Transverse colon (tissue), 4 donors: ENCODE measurements at regions not wholly inside any gene's neighbourhood (a gene's known extent, or its start where the extent isn't known, plus 50 kb on each side); places are given as distances from the start of the nearest gene placed in this dataset.

ENCODE experiments used
- DNase-seq: peaks from one replicate; pipeline ENCODE4 v3.0.0-alpha.2; 2019
- H3K27ac ChIP-seq, 4 donors: fragments of 200-600 bp; sonication (generic); 2 replicates each; pipeline ENCODE4 v1.5.1; 2016 to 2018; ENCODE audit warnings: inconsistent platforms in 4 of 4
- H3K27me3 ChIP-seq: fragments of 200-600 bp; sonication (generic); 2 replicates; pipeline ENCODE4 v1.5.1; 2017; ENCODE audit warnings: inconsistent platforms
- H3K36me3 ChIP-seq, 4 donors: fragments of 200-600 bp; sonication (generic); 2 replicates each; pipeline ENCODE4 v1.5.1; 2017 to 2019; ENCODE audit warnings: inconsistent platforms in 4 of 4
- H3K4me1 ChIP-seq, 4 donors: fragments of 200-600 bp; sonication (generic); 2 replicates each; pipeline ENCODE4 v1.5.1; 2017 to 2020; ENCODE audit warnings: inconsistent platforms in 4 of 4
- H3K4me3 ChIP-seq, 4 donors: fragments of 200-600 bp; sonication (generic); 1 replicate in 1 of 4; 2 replicates in 3 of 4; pipeline versions ENCODE4 v1.5.1 to v1.6.1; 2017 to 2019; ENCODE audit warnings: inconsistent platforms in 4 of 4
- H3K9me3 ChIP-seq, 2 donors: fragments of 200-600 bp; sonication (generic); 2 replicates each; pipeline ENCODE4 v1.5.1; 2017 to 2019; ENCODE audit warnings: inconsistent platforms in 2 of 2
- CTCF ChIP-seq, 5 experiments: fragments of 200-600 bp in 3 of 5; fragments of 450-650 bp in 2 of 5; sonication (generic) in 3 of 5; IDR thresholded peaks; 1 replicate in 2 of 5; 2 replicates in 3 of 5; pipeline ENCODE4 v1.5.1; 2016 to 2017; ENCODE audit warnings: antibody characterized with exemption in 5 of 5, inconsistent platforms in 3 of 5, mild to moderate bottlenecking in 2 of 5, moderate library complexity in 1 of 5
- EP300 ChIP-seq: sonication (generic); formaldehyde crosslinking; IDR thresholded peaks from one replicate; pipeline ENCODE4 v1.6.1; 2017; ENCODE audit warnings: antibody characterized with exemption, low read depth
- POLR2A ChIP-seq: fragments of 450-650 bp; IDR thresholded peaks from one replicate; pipeline ENCODE4 v1.6.1; 2016; ENCODE audit warnings: antibody characterized with exemption, mild to moderate bottlenecking, moderate library complexity
- POLR2AphosphoS5 ChIP-seq, 3 donors: sonication (generic); formaldehyde crosslinking; IDR thresholded peaks; one replicate each; pipeline ENCODE4 v1.6.1; 2016; ENCODE audit warnings: antibody characterized with exemption in 3 of 3
- WGBS, 2 donors: methylation state at CpG; one replicate each; pipeline ENCODE4 v1.1.5; 2018; ENCODE audit warnings: low coverage in 1 of 2; 5-methylcytosine and 5-hydroxymethylcytosine counted together
- in situ Hi-C, 4 donors: fragments of 200-750 bp; cut with MboI; loops; one replicate each; pipeline versions ENCODE4 v1.15.0 to v1.15.1; 2017; ENCODE audit warnings: low sequenced_read_pairs in 3 of 4, low pct_ligation_motif_present in 1 of 4, low pct_unique_long_range_greater_than_20kb in 1 of 4
- intact Hi-C: fragments of 100-400 bp; cut with DNase I; formaldehyde crosslinking; loops from one replicate; pipeline ENCODE4 v1.15.1; 2023; ENCODE audit warnings: low total_unique reads

GRCh38 chr15:88388686-88389085, 78.5 kb downstream of the MRPL46 start:
- in situ Hi-C loops (no loop called here), intact Hi-C loops (no loop called here)
- Histone ChIP-seq H3K9me3 (no peaks in the 10 kb centered on the region), H3K36me3 (no peaks in the 10 kb centered on the region), H3K4me1 (peaks cover 0 to under 1% (median 0%) of the 10 kb centered on the region in 4 donors), H3K27me3 (no peaks in the 10 kb centered on the region), H3K4me3 (no peak overlapping the region), H3K27ac (no peak overlapping the region)
- 17 to 25% methylated on average over 1 to 3 of the region's 3 CpGs for WGBS, 2 donors
- no peak for TF ChIP-seq POLR2A
- no peak for DNase-seq

- H3K36me3 ChIP-seq: no peaks in the 10 kb centered on the region
- no peaks in the 10 kb centered on the region for H3K9me3 ChIP-seq
- no peaks in the 10 kb centered on the region for H3K4me1 ChIP-seq
- TF ChIP-seq POLR2A (no peak), CTCF (IDR thresholded peaks at IDR 0.05) (no peak), EP300 (no peak), POLR2AphosphoS5 (IDR thresholded peaks at IDR 0.05) (no peak)
- no peak overlapping the region for H3K4me3 ChIP-seq
- WGBS, 2 donors: 26% methylated on average over 2 of the region's 2 CpGs
- no peaks in the 10 kb centered on the region for H3K27me3 ChIP-seq
- intact Hi-C loops (no loop called here), in situ Hi-C loops (no loop called here)
- H3K27ac ChIP-seq: no peak overlapping the region
- DNase-seq: no peak
Observed at GRCh38 chr15:88385078-88385700, 82.0 kb downstream of the MRPL46 start.

GRCh38 chr15:88383354-88383753, 83.8 kb downstream of the MRPL46 start:
- H3K4me3 ChIP-seq: no peak overlapping the region
- no peaks in the 10 kb centered on the region for H3K27me3 ChIP-seq
- no peak overlapping the region for H3K27ac ChIP-seq
- TF ChIP-seq POLR2A (no peak), POLR2AphosphoS5 (IDR thresholded peaks at IDR 0.05) (no peak), CTCF (IDR thresholded peaks at IDR 0.05) (no peak), EP300 (no peak)
- intact Hi-C loops: no loop called here
- DNase-seq: no peak
- H3K4me1 ChIP-seq: no peaks in the 10 kb centered on the region
- WGBS, 2 donors: 82% methylated on average over 1 of the region's 1 CpG; no CpG with 5 or more reads in 1 of the 2 donors
- in situ Hi-C loops: no loop called here
- no peaks in the 10 kb centered on the region for H3K9me3 ChIP-seq
- no peaks in the 10 kb centered on the region for H3K36me3 ChIP-seq

GRCh38 chr15:88382482-88382983, 84.7 kb downstream of the MRPL46 start:
- no peaks in the 10 kb centered on the region for H3K4me1 ChIP-seq
- DNase-seq: no peak
- TF ChIP-seq EP300 (no peak), POLR2A (no peak), POLR2AphosphoS5 (IDR thresholded peaks at IDR 0.05) (no peak), CTCF (IDR thresholded peaks at IDR 0.05) (no peak)
- H3K27me3 ChIP-seq: no peaks in the 10 kb centered on the region
- 21 to 45% methylated on average over 3 to 5 of the region's 5 CpGs for WGBS, 2 donors
- H3K36me3 ChIP-seq: no peaks in the 10 kb centered on the region
- H3K27ac ChIP-seq: no peak overlapping the region
- intact Hi-C loops (no loop called here), in situ Hi-C loops (no loop called here)
- no peak overlapping the region for H3K4me3 ChIP-seq
- no peaks in the 10 kb centered on the region for H3K9me3 ChIP-seq

GRCh38 chr15:88378188-88378637, 89.0 kb downstream of the MRPL46 start:
- Histone ChIP-seq H3K4me1 (no peaks in the 10 kb centered on the region), H3K27me3 (no peaks in the 10 kb centered on the region), H3K27ac (no peak overlapping the region), H3K9me3 (no peaks in the 10 kb centered on the region), H3K4me3 (no peak overlapping the region), H3K36me3 (no peaks in the 10 kb centered on the region)
- in situ Hi-C loops: no loop called here
- TF ChIP-seq POLR2A: no peak
- no peak for TF ChIP-seq EP300
- no peak for TF ChIP-seq CTCF (IDR thresholded peaks at IDR 0.05)
- no peak for TF ChIP-seq POLR2AphosphoS5 (IDR thresholded peaks at IDR 0.05)
- intact Hi-C loops: no loop called here
- 71 to 100% methylated on average over 1 to 3 of the region's 3 CpGs for WGBS, 2 donors
- no peak for DNase-seq
